ENCODE measurements at regions not wholly inside any gene's neighbourhood (a gene's known extent, or its start where the extent isn't known, plus 50 kb on each side); places are given as distances from the start of the nearest gene placed in this dataset.

GRCh38 chr4:3699261-3699660 is 66.9 kb upstream of the ADRA2C start:
- H3K4me3 Mint-ChIP-seq, result no peak overlapping the region
- peaks cover 10% of the 10 kb centered on the region for H3K9me3 Mint-ChIP-seq
- no peaks in the 10 kb centered on the region for H3K4me1 Mint-ChIP-seq
- no peaks in the 10 kb centered on the region for H3K36me3 Mint-ChIP-seq
- no peak for DNase-seq
- peaks cover 47% of the 10 kb centered on the region for H3K27me3 Mint-ChIP-seq
- no peak overlapping the region for H3K27ac Mint-ChIP-seq

GRCh38 chr4:3697033-3697432 is 69.2 kb upstream of the ADRA2C start:
- DNase-seq, result no peak
- Mint-ChIP-seq H3K4me1 (no peaks in the 10 kb centered on the region), H3K27me3 (peaks cover 34% of the 10 kb centered on the region), H3K9me3 (peaks cover 10% of the 10 kb centered on the region), H3K27ac (no peak overlapping the region), H3K36me3 (no peaks in the 10 kb centered on the region), H3K4me3 (no peak overlapping the region)

- H3K27me3 Mint-ChIP-seq, result peaks cover 10% of the 10 kb centered on the region
- H3K4me1 Mint-ChIP-seq, result no peaks in the 10 kb centered on the region
- no peak overlapping the region for H3K27ac Mint-ChIP-seq
- no peak for DNase-seq
- no peaks in the 10 kb centered on the region for H3K9me3 Mint-ChIP-seq
- H3K36me3 Mint-ChIP-seq, result no peaks in the 10 kb centered on the region
- H3K4me3 Mint-ChIP-seq, result no peak overlapping the region
These were observed 75.5 kb upstream of the ADRA2C start for GRCh38 chr4:3690551-3691152.

- Mint-ChIP-seq H3K9me3 (no peaks in the 10 kb centered on the region), H3K4me3 (no peak overlapping the region), H3K27ac (no peak overlapping the region)
These were observed 76.3 kb upstream of the ADRA2C start for GRCh38 chr4:3689576-3690550.

GRCh38 chr4:3689006-3689405 is 77.2 kb upstream of the ADRA2C start:
- Mint-ChIP-seq H3K4me3 (no peak overlapping the region), H3K9me3 (no peaks in the 10 kb centered on the region), H3K27me3 (peaks cover 2% of the 10 kb centered on the region), H3K4me1 (no peaks in the 10 kb centered on the region), H3K36me3 (no peaks in the 10 kb centered on the region), H3K27ac (no peak overlapping the region)
- DNase-seq, result no peak

More at GRCh38 chr4:3689576-3690550, 76.3 kb upstream of the ADRA2C start:
- Mint-ChIP-seq H3K4me1 (no peaks in the 10 kb centered on the region), H3K36me3 (no peaks in the 10 kb centered on the region), H3K27me3 (peaks cover 5% of the 10 kb centered on the region)
- no peak for DNase-seq

GRCh38 chr4:3688018-3688998 is 77.9 kb upstream of the ADRA2C start:
- no peaks in the 10 kb centered on the region for H3K4me1 Mint-ChIP-seq
- H3K36me3 Mint-ChIP-seq, result no peaks in the 10 kb centered on the region
- H3K4me3 Mint-ChIP-seq, result no peak overlapping the region
- no peak for DNase-seq
- H3K27ac Mint-ChIP-seq, result no peak overlapping the region
- H3K9me3 Mint-ChIP-seq, result no peaks in the 10 kb centered on the region
- no peaks in the 10 kb centered on the region for H3K27me3 Mint-ChIP-seq

- no peak for DNase-seq
- H3K9me3 Mint-ChIP-seq, result no peaks in the 10 kb centered on the region
- H3K36me3 Mint-ChIP-seq, result no peaks in the 10 kb centered on the region
- no peaks in the 10 kb centered on the region for H3K27me3 Mint-ChIP-seq
- H3K4me3 Mint-ChIP-seq, result no peak overlapping the region
- H3K4me1 Mint-ChIP-seq, result no peaks in the 10 kb centered on the region
- H3K27ac Mint-ChIP-seq, result no peak overlapping the region
These were observed 78.6 kb upstream of the ADRA2C start for GRCh38 chr4:3687538-3687937.

- no peaks in the 10 kb centered on the region for H3K36me3 Mint-ChIP-seq
- DNase-seq, result no peak
- no peaks in the 10 kb centered on the region for H3K27me3 Mint-ChIP-seq
- no peaks in the 10 kb centered on the region for H3K4me1 Mint-ChIP-seq
- H3K9me3 Mint-ChIP-seq, result no peaks in the 10 kb centered on the region
- no peak overlapping the region for H3K4me3 Mint-ChIP-seq
- H3K27ac Mint-ChIP-seq, result no peak overlapping the region
These were observed 79.4 kb upstream of the ADRA2C start for GRCh38 chr4:3686753-3687152.

- Mint-ChIP-seq H3K27me3 (peaks cover 3% of the 10 kb centered on the region), H3K36me3 (no peaks in the 10 kb centered on the region), H3K4me3 (no peak overlapping the region), H3K9me3 (no peaks in the 10 kb centered on the region), H3K27ac (no peak overlapping the region), H3K4me1 (no peaks in the 10 kb centered on the region)
- DNase-seq, result no peak
These were observed 81.0 kb upstream of the ADRA2C start for GRCh38 chr4:3685081-3685645.

- DNase-seq, result no peak
- Mint-ChIP-seq H3K27ac (no peak overlapping the region), H3K4me1 (no peaks in the 10 kb centered on the region)
These were observed 81.6 kb upstream of the ADRA2C start for GRCh38 chr4:3684546-3684945.

GRCh38 chr4:3683744-3684421 is 82.3 kb upstream of the ADRA2C start:
- no peak for DNase-seq
- H3K27ac Mint-ChIP-seq, result no peak overlapping the region
- no peak overlapping the region for H3K4me3 Mint-ChIP-seq
- no peaks in the 10 kb centered on the region for H3K36me3 Mint-ChIP-seq
- H3K9me3 Mint-ChIP-seq, result no peaks in the 10 kb centered on the region
- no peaks in the 10 kb centered on the region for H3K4me1 Mint-ChIP-seq
- peaks cover 3% of the 10 kb centered on the region for H3K27me3 Mint-ChIP-seq

More at GRCh38 chr4:3684546-3684945, 81.6 kb upstream of the ADRA2C start:
- Mint-ChIP-seq H3K9me3 (no peaks in the 10 kb centered on the region), H3K27me3 (peaks cover 3% of the 10 kb centered on the region), H3K4me3 (no peak overlapping the region), H3K36me3 (no peaks in the 10 kb centered on the region)

GRCh38 chr4:3683077-3683743 is 83.0 kb upstream of the ADRA2C start:
- no peaks in the 10 kb centered on the region for H3K4me1 Mint-ChIP-seq
- DNase-seq, result no peak
- no peak overlapping the region for H3K4me3 Mint-ChIP-seq
- no peak overlapping the region for H3K27ac Mint-ChIP-seq
- H3K9me3 Mint-ChIP-seq, result no peaks in the 10 kb centered on the region
- peaks cover 3% of the 10 kb centered on the region for H3K27me3 Mint-ChIP-seq
- H3K36me3 Mint-ChIP-seq, result no peaks in the 10 kb centered on the region

GRCh38 chr4:3682236-3683076 is 83.7 kb upstream of the ADRA2C start:
- Mint-ChIP-seq H3K4me3 (no peak overlapping the region), H3K27ac (no peak overlapping the region), H3K36me3 (no peaks in the 10 kb centered on the region), H3K27me3 (peaks cover 3% of the 10 kb centered on the region), H3K9me3 (no peaks in the 10 kb centered on the region), H3K4me1 (no peaks in the 10 kb centered on the region)
- DNase-seq, result no peak
